Vagina (tissue), 2 donors: ENCODE measurements at regions not wholly inside any gene's neighbourhood (a gene's known extent, or its start where the extent isn't known, plus 50 kb on each side); places are given as distances from the start of the nearest gene placed in this dataset.

Experiments
- POLR2A ChIP-seq, 2 donors: fragments of 450-650 bp; IDR thresholded peaks; one replicate each; pipeline ENCODE4 v1.6.1; 2017; ENCODE audit warnings: antibody characterized with exemption in 2 of 2, mild to moderate bottlenecking in 2 of 2, moderate library complexity in 2 of 2
- TF ChIP-seq, protein P1 (sequence below), 3 experiments: fragments of 450-650 bp in 2 of 3; fragments of 200-600 bp in 1 of 3; sonication (generic) in 1 of 3; IDR thresholded peaks; one replicate each; pipeline ENCODE4 v1.5.1; 2017 to 2019; ENCODE audit warnings: antibody characterized with exemption in 3 of 3, mild to moderate bottlenecking in 2 of 3, moderate library complexity in 2 of 3

DNA sequence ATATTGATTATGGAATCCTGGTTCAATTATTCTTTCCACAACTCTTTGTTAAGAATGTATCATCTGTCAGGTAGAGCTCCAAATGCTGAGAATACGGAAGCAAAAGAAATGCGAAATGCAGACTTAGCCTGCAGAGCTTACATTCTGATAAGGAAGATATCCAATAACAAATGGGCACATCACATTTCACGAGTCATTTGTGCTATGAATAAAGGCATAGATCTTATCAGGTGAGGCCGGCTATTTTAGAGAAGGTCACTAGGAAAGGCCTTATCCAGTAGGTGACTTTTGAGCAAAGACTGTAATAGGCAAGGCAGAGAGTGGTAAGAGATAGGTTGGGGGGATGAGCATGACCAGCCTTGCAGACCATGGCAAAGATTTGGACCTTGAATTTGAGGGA is 174.3 kb upstream of the SERPINE2 start:
- TF ChIP-seq, protein P1, sequence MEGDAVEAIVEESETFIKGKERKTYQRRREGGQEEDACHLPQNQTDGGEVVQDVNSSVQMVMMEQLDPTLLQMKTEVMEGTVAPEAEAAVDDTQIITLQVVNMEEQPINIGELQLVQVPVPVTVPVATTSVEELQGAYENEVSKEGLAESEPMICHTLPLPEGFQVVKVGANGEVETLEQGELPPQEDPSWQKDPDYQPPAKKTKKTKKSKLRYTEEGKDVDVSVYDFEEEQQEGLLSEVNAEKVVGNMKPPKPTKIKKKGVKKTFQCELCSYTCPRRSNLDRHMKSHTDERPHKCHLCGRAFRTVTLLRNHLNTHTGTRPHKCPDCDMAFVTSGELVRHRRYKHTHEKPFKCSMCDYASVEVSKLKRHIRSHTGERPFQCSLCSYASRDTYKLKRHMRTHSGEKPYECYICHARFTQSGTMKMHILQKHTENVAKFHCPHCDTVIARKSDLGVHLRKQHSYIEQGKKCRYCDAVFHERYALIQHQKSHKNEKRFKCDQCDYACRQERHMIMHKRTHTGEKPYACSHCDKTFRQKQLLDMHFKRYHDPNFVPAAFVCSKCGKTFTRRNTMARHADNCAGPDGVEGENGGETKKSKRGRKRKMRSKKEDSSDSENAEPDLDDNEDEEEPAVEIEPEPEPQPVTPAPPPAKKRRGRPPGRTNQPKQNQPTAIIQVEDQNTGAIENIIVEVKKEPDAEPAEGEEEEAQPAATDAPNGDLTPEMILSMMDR (IDR thresholded peaks at IDR 0.05): no peak
- no peak for TF ChIP-seq POLR2A (IDR thresholded peaks at IDR 0.05)
